ENCODE measurements at regions not wholly inside any gene's neighbourhood (a gene's known extent, or its start where the extent isn't known, plus 50 kb on each side); places are given as distances from the start of the nearest gene placed in this dataset.
A peak's percentile ranks its signal among the peaks of the same experiment; 100 is the strongest.

DNA sequence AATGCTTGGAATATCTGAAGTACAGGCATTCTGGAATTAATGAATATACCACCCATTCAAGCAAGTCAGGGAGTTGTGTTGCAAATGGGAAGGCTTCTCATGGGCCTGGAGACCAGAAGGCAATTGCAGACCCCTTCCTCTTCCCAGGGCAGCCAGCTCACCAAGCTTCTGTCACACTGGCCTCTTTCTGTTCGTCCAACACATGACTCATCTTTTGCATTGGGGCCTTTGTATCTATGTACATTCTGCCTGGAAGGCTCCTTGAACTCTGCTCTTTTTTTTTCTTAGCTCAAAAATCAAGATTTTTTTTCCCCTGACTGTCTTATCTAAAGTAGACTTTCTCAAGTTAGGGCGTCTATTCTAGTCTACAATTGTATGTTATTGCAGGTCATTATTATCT lies 132.9 kb upstream of the MYLIP start:
- WGBS (ENCODE audit: insufficient coverage, low lambda C conversion rate): no CpG with 5 or more reads among the region's 2 CpGs
- DNase-seq: peak; percentile 70 to 87
- no peaks in the 10 kb centered on the region for H3K27me3 ChIP-seq (ENCODE audit: control insufficient read depth, insufficient read depth, low read length)
- no peak overlapping the region for H3K4me3 ChIP-seq (ENCODE audit: low read length)
- H3K36me3 ChIP-seq (ENCODE audit: control insufficient read depth, insufficient read depth, low read length): no peaks in the 10 kb centered on the region
- no peaks in the 10 kb centered on the region for H3K9me3 ChIP-seq (ENCODE audit: control insufficient read depth, low read depth, low read length)
- peaks cover 30% of the 10 kb centered on the region for H3K4me1 ChIP-seq (ENCODE audit: control insufficient read depth, insufficient read depth, low read length)
- peak overlapping the region; percentile 62 for H3K27ac ChIP-seq (ENCODE audit: low read length)

DNA sequence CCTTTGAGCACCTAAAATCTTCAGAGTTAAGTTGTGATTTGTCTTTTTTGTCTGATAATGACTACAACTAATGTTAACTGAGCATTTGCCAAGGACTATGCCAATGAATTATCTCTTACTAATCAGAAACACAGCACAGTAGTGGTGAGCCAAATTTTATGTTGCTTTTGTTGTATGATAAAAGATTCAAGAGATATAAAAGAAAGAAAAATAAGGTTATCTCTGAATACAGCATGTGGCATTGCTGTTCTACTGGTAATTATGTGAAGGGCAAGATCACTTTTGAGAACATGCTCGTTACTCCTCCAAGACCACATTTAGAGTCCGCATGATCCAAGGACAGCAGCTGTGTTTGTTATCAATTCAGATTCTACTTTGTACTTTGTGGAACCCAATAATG lies 133.4 kb upstream of the MYLIP start:
- Histone ChIP-seq H3K9me3 (ENCODE audit: control insufficient read depth, low read depth, low read length) (no peaks in the 10 kb centered on the region), H3K36me3 (ENCODE audit: control insufficient read depth, insufficient read depth, low read length) (no peaks in the 10 kb centered on the region), H3K4me1 (ENCODE audit: control insufficient read depth, insufficient read depth, low read length) (peaks cover 30% of the 10 kb centered on the region), H3K27ac (ENCODE audit: low read length) (peak overlapping the region; percentile 62), H3K4me3 (ENCODE audit: low read length) (no peak overlapping the region), H3K27me3 (ENCODE audit: control insufficient read depth, insufficient read depth, low read length) (no peaks in the 10 kb centered on the region)
- no peak for DNase-seq
- WGBS (ENCODE audit: insufficient coverage, low lambda C conversion rate): no CpG with 5 or more reads among the region's 2 CpGs

DNA sequence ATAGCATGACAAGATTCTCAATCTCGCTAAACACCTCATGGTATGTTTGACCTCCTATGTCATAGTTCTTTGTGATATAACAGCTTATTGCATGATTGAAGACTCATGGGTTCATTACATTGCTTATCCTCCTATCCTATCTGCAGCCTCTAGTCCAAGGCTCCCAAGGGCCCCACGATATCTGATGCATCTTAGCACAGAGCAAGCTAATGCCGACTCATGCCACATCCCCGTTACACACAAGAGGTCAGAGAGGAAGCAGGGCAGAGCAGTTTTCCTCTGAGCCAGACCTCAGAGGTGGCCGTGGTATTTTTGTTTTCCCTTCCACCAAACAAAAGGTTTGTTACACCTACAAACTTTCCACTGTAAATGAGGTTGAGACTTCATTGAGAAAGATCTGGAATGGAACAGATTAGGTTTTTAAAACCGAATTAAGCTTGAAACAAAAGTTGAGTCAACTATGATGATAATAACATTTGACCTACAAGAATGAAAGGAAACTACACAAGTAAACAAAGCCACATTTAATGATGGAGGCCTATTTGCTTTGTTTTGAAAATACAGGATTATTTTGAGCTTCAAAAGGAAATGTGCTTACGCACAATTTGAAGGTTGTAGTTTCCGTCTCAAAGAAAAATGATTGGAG lies 133.9 kb upstream of the MYLIP start:
- Histone ChIP-seq H3K4me3 (ENCODE audit: low read length) (no peak overlapping the region), H3K27me3 (ENCODE audit: control insufficient read depth, insufficient read depth, low read length) (no peaks in the 10 kb centered on the region), H3K27ac (ENCODE audit: low read length) (no peak overlapping the region), H3K36me3 (ENCODE audit: control insufficient read depth, insufficient read depth, low read length) (no peaks in the 10 kb centered on the region), H3K4me1 (ENCODE audit: control insufficient read depth, insufficient read depth, low read length) (peaks cover 30% of the 10 kb centered on the region), H3K9me3 (ENCODE audit: control insufficient read depth, low read depth, low read length) (no peaks in the 10 kb centered on the region)
- 100% methylated on average over 2 of the region's 8 CpGs for WGBS (ENCODE audit: insufficient coverage, low lambda C conversion rate)
- no peak for DNase-seq

DNA sequence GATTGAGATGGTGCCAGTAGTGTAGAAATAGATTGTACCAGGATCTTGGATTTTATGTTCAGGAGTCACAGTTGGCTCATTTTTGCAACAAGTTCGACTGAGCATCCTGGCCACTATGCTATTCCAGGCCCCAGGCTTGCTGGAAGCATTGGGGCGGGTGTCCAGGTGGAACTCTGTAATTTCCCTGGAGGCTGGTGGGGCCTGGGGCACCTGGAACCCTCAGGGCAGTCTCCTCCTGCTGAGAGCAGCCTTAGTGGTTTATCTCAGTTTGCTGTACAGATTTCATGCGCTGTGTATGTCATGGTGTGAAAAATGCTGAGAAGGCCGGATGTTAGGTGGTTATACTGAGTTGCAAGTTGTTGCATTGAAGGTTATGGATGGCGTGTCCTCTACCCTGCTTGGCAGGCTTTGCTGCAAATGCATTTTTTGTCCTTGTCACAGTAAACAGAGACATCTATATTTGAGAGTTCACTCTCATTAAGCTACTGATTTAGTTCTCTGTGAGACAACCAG lies 135.1 kb upstream of the MYLIP start:
- Histone ChIP-seq H3K4me1 (ENCODE audit: control insufficient read depth, insufficient read depth, low read length) (peaks cover 30% of the 10 kb centered on the region), H3K27ac (ENCODE audit: low read length) (no peak overlapping the region), H3K4me3 (ENCODE audit: low read length) (no peak overlapping the region), H3K27me3 (ENCODE audit: control insufficient read depth, insufficient read depth, low read length) (no peaks in the 10 kb centered on the region), H3K9me3 (ENCODE audit: control insufficient read depth, low read depth, low read length) (no peaks in the 10 kb centered on the region), H3K36me3 (ENCODE audit: control insufficient read depth, insufficient read depth, low read length) (no peaks in the 10 kb centered on the region)
- WGBS (ENCODE audit: insufficient coverage, low lambda C conversion rate): no CpG with 5 or more reads among the region's 5 CpGs
- DNase-seq: no peak

DNA sequence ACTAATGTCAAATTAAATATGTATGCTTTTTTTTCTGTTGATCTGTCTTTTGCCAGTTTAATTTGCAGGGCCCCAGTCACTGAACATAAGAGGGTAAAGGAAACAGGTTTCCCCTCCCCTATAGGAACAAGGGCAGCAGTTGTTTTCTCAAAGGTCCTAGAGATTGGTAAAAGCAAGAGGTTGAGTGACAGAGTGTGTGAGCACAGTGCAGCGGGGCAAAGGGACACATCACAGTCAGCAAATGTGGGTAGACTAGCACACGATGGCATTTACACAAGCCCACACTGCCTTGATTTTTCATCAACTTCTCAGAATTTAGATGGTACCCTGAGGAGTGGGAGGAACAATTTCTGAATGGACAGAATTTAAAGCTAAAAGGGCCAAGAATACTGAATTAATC lies 138.7 kb upstream of the MYLIP start:
- no CpG with 5 or more reads among the region's 2 CpGs for WGBS (ENCODE audit: insufficient coverage, low lambda C conversion rate)
- Histone ChIP-seq H3K9me3 (ENCODE audit: control insufficient read depth, low read depth, low read length) (no peaks in the 10 kb centered on the region), H3K27ac (ENCODE audit: low read length) (no peak overlapping the region), H3K4me1 (ENCODE audit: control insufficient read depth, insufficient read depth, low read length) (peaks cover 7% of the 10 kb centered on the region), H3K27me3 (ENCODE audit: control insufficient read depth, insufficient read depth, low read length) (no peaks in the 10 kb centered on the region), H3K4me3 (ENCODE audit: low read length) (no peak overlapping the region), H3K36me3 (ENCODE audit: control insufficient read depth, insufficient read depth, low read length) (no peaks in the 10 kb centered on the region)
- no peak for DNase-seq

DNA sequence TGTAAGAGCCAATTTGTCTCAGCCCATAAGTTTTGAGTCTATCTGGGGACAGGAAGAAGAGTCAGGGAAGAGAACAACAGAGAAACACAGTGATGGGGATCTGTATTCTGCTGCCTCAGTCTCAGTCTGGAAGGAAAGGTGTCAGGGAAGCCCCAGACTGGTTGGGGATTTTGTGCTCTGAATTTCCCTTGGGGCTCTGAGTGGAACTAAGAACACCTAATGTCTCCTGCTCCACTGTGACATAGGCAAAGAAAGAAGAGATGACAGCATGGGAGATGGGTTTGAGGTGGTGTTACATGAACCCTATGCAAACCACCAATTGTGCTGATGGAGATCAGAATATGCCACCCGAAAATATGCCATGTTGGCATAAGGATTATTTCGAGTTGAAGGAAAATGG lies 139.5 kb upstream of the MYLIP start:
- Histone ChIP-seq H3K36me3 (ENCODE audit: control insufficient read depth, insufficient read depth, low read length) (no peaks in the 10 kb centered on the region), H3K4me3 (ENCODE audit: low read length) (no peak overlapping the region), H3K9me3 (ENCODE audit: control insufficient read depth, low read depth, low read length) (no peaks in the 10 kb centered on the region), H3K4me1 (ENCODE audit: control insufficient read depth, insufficient read depth, low read length) (no peaks in the 10 kb centered on the region), H3K27me3 (ENCODE audit: control insufficient read depth, insufficient read depth, low read length) (no peaks in the 10 kb centered on the region), H3K27ac (ENCODE audit: low read length) (no peak overlapping the region)
- no CpG with 5 or more reads among the region's 2 CpGs for WGBS (ENCODE audit: insufficient coverage, low lambda C conversion rate)
- DNase-seq: no peak

DNA sequence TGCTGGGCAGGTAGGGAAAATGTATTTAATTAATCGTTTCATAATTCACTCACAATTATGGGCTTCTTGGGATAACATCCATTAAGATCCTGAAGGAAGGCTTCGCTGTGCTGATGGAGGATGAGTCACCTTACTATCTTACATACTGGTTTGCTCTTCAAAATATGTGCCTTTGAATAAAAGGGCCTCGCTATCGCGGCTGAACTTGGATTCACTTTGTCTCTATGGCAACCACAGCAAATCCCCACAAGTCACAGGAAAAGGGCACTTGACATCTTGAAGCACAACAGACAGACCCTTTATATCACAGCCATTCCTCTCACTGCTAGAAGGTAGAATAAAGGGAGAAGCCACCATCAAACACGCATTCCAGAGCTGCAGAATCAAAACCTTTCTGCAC lies 141.3 kb upstream of the MYLIP start:
- DNase-seq: no peak
- Histone ChIP-seq H3K36me3 (ENCODE audit: control insufficient read depth, insufficient read depth, low read length) (no peaks in the 10 kb centered on the region), H3K27ac (ENCODE audit: low read length) (no peak overlapping the region), H3K9me3 (ENCODE audit: control insufficient read depth, low read depth, low read length) (no peaks in the 10 kb centered on the region), H3K4me3 (ENCODE audit: low read length) (no peak overlapping the region), H3K4me1 (ENCODE audit: control insufficient read depth, insufficient read depth, low read length) (no peaks in the 10 kb centered on the region), H3K27me3 (ENCODE audit: control insufficient read depth, insufficient read depth, low read length) (no peaks in the 10 kb centered on the region)
- no CpG with 5 or more reads among the region's 6 CpGs for WGBS (ENCODE audit: insufficient coverage, low lambda C conversion rate)

DNA sequence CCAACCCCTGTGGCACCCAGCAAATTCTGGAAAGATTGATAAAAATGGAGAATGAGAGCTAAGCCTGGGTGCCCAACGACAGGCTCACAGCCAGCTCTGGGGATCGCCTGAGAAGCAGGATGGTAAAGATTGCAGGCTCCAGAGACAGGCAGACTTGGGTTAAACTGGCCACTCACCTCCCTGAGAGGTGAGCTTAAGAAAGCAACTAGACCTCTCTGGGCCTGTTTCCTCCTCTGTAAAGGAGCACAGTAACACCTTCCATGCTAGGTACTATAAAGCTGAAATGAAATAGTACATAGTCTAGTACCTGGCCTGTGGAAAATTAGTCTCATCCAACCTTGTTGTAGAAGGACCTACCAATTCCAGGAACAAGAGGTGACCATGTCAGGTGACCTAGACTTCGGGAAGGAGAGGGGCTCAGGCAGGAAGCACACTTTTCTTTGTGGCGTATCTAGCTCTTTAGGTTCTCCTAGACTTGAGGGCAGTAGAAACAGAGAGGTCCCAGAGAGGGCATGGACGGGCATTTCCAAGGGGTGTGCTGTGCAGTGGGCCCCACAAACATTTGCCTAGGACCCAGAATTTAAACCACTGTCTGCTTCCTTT lies 142.8 kb upstream of the MYLIP start:
- WGBS (ENCODE audit: insufficient coverage, low lambda C conversion rate): no CpG with 5 or more reads among the region's 5 CpGs
- Histone ChIP-seq H3K27me3 (ENCODE audit: control insufficient read depth, insufficient read depth, low read length) (no peaks in the 10 kb centered on the region), H3K4me3 (ENCODE audit: low read length) (no peak overlapping the region), H3K36me3 (ENCODE audit: control insufficient read depth, insufficient read depth, low read length) (no peaks in the 10 kb centered on the region), H3K4me1 (ENCODE audit: control insufficient read depth, insufficient read depth, low read length) (no peaks in the 10 kb centered on the region), H3K27ac (ENCODE audit: low read length) (no peak overlapping the region), H3K9me3 (ENCODE audit: control insufficient read depth, low read depth, low read length) (no peaks in the 10 kb centered on the region)
- DNase-seq: no peak

DNA sequence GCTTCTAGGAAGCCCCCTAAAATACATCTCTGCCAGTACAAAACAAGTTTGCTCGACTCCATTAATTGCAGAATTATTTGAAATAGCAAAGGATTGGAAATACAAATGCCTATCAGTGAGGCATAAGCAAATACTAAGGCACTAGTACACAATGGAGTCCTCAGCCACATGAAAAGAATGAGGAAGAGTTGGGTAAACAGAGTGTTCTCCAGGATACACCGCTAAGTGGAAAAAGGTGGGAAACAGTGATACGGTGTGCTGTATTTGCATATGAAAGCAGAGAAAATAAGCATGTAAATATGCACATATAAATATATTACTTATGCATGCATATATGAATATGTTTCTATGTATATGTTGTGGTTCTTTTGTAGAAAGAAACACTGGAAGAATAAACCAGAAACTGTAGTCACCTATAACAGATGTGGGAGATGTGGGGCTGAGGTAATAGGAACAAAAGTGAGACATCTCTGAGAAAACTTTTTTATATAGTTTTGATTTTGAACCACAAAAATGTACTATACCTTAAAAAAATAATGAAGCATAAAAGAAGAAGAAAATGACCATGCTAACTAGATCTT lies 143.4 kb upstream of the MYLIP start:
- no peaks in the 10 kb centered on the region for H3K9me3 ChIP-seq (ENCODE audit: control insufficient read depth, low read depth, low read length)
- WGBS (ENCODE audit: insufficient coverage, low lambda C conversion rate): 100% methylated on average over 2 of the region's 3 CpGs

DNA sequence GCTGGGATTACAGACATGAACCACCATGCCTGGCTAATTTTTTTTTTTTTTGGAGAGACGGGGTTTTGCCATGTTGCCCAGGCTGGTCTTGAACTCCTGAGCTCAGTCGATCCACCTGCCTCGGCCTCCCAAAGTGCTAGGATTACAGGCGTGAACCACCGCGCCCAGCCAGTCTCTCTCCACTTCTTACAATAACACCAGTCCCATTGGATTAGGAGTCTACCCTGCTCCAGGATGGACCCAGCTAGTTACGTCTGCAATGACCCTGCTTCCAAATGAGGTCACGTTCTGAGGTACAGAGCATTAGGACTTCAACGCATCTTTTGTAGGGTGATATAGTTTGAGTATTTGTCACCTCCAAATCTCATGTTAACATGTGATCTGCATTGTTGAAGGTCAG lies 146.9 kb upstream of the MYLIP start:
- H3K4me1 ChIP-seq (ENCODE audit: control insufficient read depth, insufficient read depth, low read length): peaks cover 5% of the 10 kb centered on the region
- WGBS (ENCODE audit: insufficient coverage, low lambda C conversion rate): no CpG with 5 or more reads among the region's 9 CpGs
- no peak overlapping the region for H3K27ac ChIP-seq (ENCODE audit: low read length)

More for the DNA sequence above, 143.4 kb upstream of the MYLIP start:
- H3K27ac ChIP-seq (ENCODE audit: low read length): no peak overlapping the region
- H3K4me3 ChIP-seq (ENCODE audit: low read length): no peak overlapping the region
- H3K36me3 ChIP-seq (ENCODE audit: control insufficient read depth, insufficient read depth, low read length): no peaks in the 10 kb centered on the region
- H3K4me1 ChIP-seq (ENCODE audit: control insufficient read depth, insufficient read depth, low read length): no peaks in the 10 kb centered on the region
- no peak for DNase-seq
- no peaks in the 10 kb centered on the region for H3K27me3 ChIP-seq (ENCODE audit: control insufficient read depth, insufficient read depth, low read length)

More for the DNA sequence above, 146.9 kb upstream of the MYLIP start:
- Histone ChIP-seq H3K36me3 (ENCODE audit: control insufficient read depth, insufficient read depth, low read length) (no peaks in the 10 kb centered on the region), H3K27me3 (ENCODE audit: control insufficient read depth, insufficient read depth, low read length) (no peaks in the 10 kb centered on the region), H3K9me3 (ENCODE audit: control insufficient read depth, low read depth, low read length) (no peaks in the 10 kb centered on the region), H3K4me3 (ENCODE audit: low read length) (no peak overlapping the region)
- no peak for DNase-seq

Measured in large intestine (tissue), 3 donors.